Activated CD4-positive, alpha-beta T cell treated with anti-CD3 and anti-CD28 coated beads, Interleukin-2, amount 10 ng/mL, durations not matched to agents 7 days and 5 days (primary cell): ENCODE measurements at regions not wholly inside any gene's neighbourhood (a gene's known extent, or its start where the extent isn't known, plus 50 kb on each side); places are given as distances from the start of the nearest gene placed in this dataset.
"Not testable (repeated sequence)": the region's sequence is repeated elsewhere in the genome, so short reads cannot be mapped to it uniquely, and the experiment has no call there.

Experiments
- CTCF ChIA-PET: fragments of 350-600 bp; sonication (Branson Sonifier 250); formaldehyde crosslinking; loops from one replicate; lab custom pipeline; 2021; ENCODE audit warnings: antibody characterized with exemption; lab: Charles Lee
- POLR2A ChIA-PET: fragments of 350-600 bp; sonication (Branson Sonifier 250); formaldehyde crosslinking; loops from one replicate; lab custom pipeline; 2021; ENCODE audit warnings: antibody characterized with exemption; lab: Charles Lee
- DNase-seq: peaks from one replicate; pipeline ENCODE4 v3.0.0-alpha.2; 2020
- H3K27ac Mint-ChIP-seq: one replicate; pipeline ENCODE4 v1.8.0; 2021; ENCODE audit warnings: mild to moderate bottlenecking, moderate library complexity, mixed read lengths
- H3K27me3 Mint-ChIP-seq: one replicate; pipeline ENCODE4 v1.8.0; 2021; ENCODE audit warnings: mixed read lengths
- H3K36me3 Mint-ChIP-seq: one replicate; pipeline ENCODE4 v1.8.0; 2021; ENCODE audit warnings: low read depth, mixed read lengths
- H3K4me1 Mint-ChIP-seq: one replicate; pipeline ENCODE4 v1.8.0; 2021; ENCODE audit warnings: mixed read lengths
- H3K4me3 Mint-ChIP-seq: one replicate; pipeline ENCODE4 v1.8.0; 2021; ENCODE audit warnings: mild to moderate bottlenecking, moderate library complexity, mixed read lengths
- H3K9me3 Mint-ChIP-seq: one replicate; pipeline ENCODE4 v1.8.0; 2021; ENCODE audit warnings: mixed read lengths

- Mint-ChIP-seq H3K9me3 (no peaks in the 10 kb centered on the region), H3K36me3 (no peaks in the 10 kb centered on the region), H3K4me1 (no peaks in the 10 kb centered on the region), H3K27ac (no peak overlapping the region), H3K4me3 (no peak overlapping the region), H3K27me3 (peaks cover 2% of the 10 kb centered on the region)
- DNase-seq, result peak; percentile 65
- ChIA-PET POLR2A (no interaction called here), CTCF (no interaction called here)
Measured at GRCh38 chr7:67371429-67372305, 375.0 kb downstream of the TYW1 start.

- CTCF ChIA-PET, result interaction anchor here (0.7 kb wide), 1 partner anchor 11 kb away, joined by 6 read pairs; no protein-coding TSS in a partner anchor
- H3K4me3 Mint-ChIP-seq, H3K9me3 Mint-ChIP-seq, H3K36me3 Mint-ChIP-seq, DNase-seq, H3K4me1 Mint-ChIP-seq, H3K27ac Mint-ChIP-seq, H3K27me3 Mint-ChIP-seq, POLR2A ChIA-PET: not testable (repeated sequence)
Measured at GRCh38 chr7:67373389-67373788, 376.8 kb downstream of the TYW1 start.

GRCh38 chr7:67375427-67375826 lies 378.8 kb downstream of the TYW1 start:
- CTCF ChIA-PET, result interaction anchor here (0.7 kb wide), 1 partner anchor 15 kb away, joined by 4 read pairs; no protein-coding TSS in a partner anchor
- H3K27me3 Mint-ChIP-seq, result no peaks in the 10 kb centered on the region
- no peaks in the 10 kb centered on the region for H3K4me1 Mint-ChIP-seq
- H3K4me3 Mint-ChIP-seq, result no peak overlapping the region
- POLR2A ChIA-PET, result no interaction called here
- H3K36me3 Mint-ChIP-seq, result no peaks in the 10 kb centered on the region
- H3K9me3 Mint-ChIP-seq, result peaks cover 6% of the 10 kb centered on the region
- DNase-seq, result no peak
- H3K27ac Mint-ChIP-seq, result no peak overlapping the region

GRCh38 chr7:67377939-67378862 lies 381.6 kb downstream of the TYW1 start:
- ChIA-PET POLR2A (no interaction called here), CTCF (interaction anchor here (0.6 to 0.9 kb wide), 4 partner anchors 9 to 1107 kb away, joined by 3 read pairs; no protein-coding TSS in a partner anchor)
- DNase-seq, result peak; percentile 62
- no peaks in the 10 kb centered on the region for H3K4me1 Mint-ChIP-seq
- no peaks in the 10 kb centered on the region for H3K36me3 Mint-ChIP-seq
- H3K9me3 Mint-ChIP-seq, result peaks cover 6% of the 10 kb centered on the region
- H3K4me3 Mint-ChIP-seq, result no peak overlapping the region
- H3K27me3 Mint-ChIP-seq, result no peaks in the 10 kb centered on the region
- no peak overlapping the region for H3K27ac Mint-ChIP-seq

- Mint-ChIP-seq H3K27me3 (no peaks in the 10 kb centered on the region), H3K4me3 (no peak overlapping the region), H3K36me3 (no peaks in the 10 kb centered on the region), H3K27ac (no peak overlapping the region), H3K4me1 (no peaks in the 10 kb centered on the region), H3K9me3 (peaks cover 6% of the 10 kb centered on the region)
- CTCF ChIA-PET, result interaction anchor here (0.6 kb wide), 1 partner anchor 12 kb away, joined by 3 read pairs; no protein-coding TSS in a partner anchor
- POLR2A ChIA-PET, result no interaction called here
- DNase-seq, result no peak
Measured at GRCh38 chr7:67380326-67380725, 383.7 kb downstream of the TYW1 start.

GRCh38 chr7:67380858-67381257 lies 384.2 kb downstream of the TYW1 start:
- ChIA-PET POLR2A (no interaction called here), CTCF (no interaction called here)
- no peaks in the 10 kb centered on the region for H3K27me3 Mint-ChIP-seq
- no peak overlapping the region for H3K4me3 Mint-ChIP-seq
- H3K4me1 Mint-ChIP-seq, result no peaks in the 10 kb centered on the region
- no peak for DNase-seq
- H3K9me3 Mint-ChIP-seq, result peaks cover 6% of the 10 kb centered on the region
- no peaks in the 10 kb centered on the region for H3K36me3 Mint-ChIP-seq
- no peak overlapping the region for H3K27ac Mint-ChIP-seq

- H3K27ac Mint-ChIP-seq, result no peak overlapping the region
- CTCF ChIA-PET, result no interaction called here
- H3K9me3 Mint-ChIP-seq, result no peaks in the 10 kb centered on the region
- no peaks in the 10 kb centered on the region for H3K4me1 Mint-ChIP-seq
- H3K4me3 Mint-ChIP-seq, result no peak overlapping the region
- no peaks in the 10 kb centered on the region for H3K36me3 Mint-ChIP-seq
- POLR2A ChIA-PET, result no interaction called here
- no peak for DNase-seq
- H3K27me3 Mint-ChIP-seq, result no peaks in the 10 kb centered on the region
Measured at GRCh38 chr7:67387851-67388250, 391.2 kb downstream of the TYW1 start.

- ChIA-PET CTCF (interaction anchor here (0.5 kb wide), 1 partner anchor 16 kb away, joined by 4 read pairs; no protein-coding TSS in a partner anchor), POLR2A (no interaction called here)
- Mint-ChIP-seq H3K4me3 (no peak overlapping the region), H3K4me1 (no peaks in the 10 kb centered on the region), H3K36me3 (no peaks in the 10 kb centered on the region), H3K27me3 (no peaks in the 10 kb centered on the region), H3K9me3 (no peaks in the 10 kb centered on the region), H3K27ac (no peak overlapping the region)
- DNase-seq, result no peak
Measured at GRCh38 chr7:67391168-67391567, 394.5 kb downstream of the TYW1 start.

GRCh38 chr7:67392596-67393438 lies 396.2 kb downstream of the TYW1 start:
- Mint-ChIP-seq H3K36me3 (no peaks in the 10 kb centered on the region), H3K27me3 (no peaks in the 10 kb centered on the region), H3K27ac (no peak overlapping the region), H3K4me3 (no peak overlapping the region), H3K4me1 (no peaks in the 10 kb centered on the region), H3K9me3 (peaks cover 4% of the 10 kb centered on the region)
- ChIA-PET POLR2A (interaction anchor here (0.7 kb wide), 1 partner anchor 81 kb away, joined by 3 read pairs; no protein-coding TSS in a partner anchor), CTCF (interaction anchor here (0.7 kb wide), 1 partner anchor 13 kb away, joined by 3 read pairs; no protein-coding TSS in a partner anchor)
- DNase-seq, result no peak

- CTCF ChIA-PET, result no interaction called here
- no peak overlapping the region for H3K4me3 Mint-ChIP-seq
- peaks cover 4% of the 10 kb centered on the region for H3K9me3 Mint-ChIP-seq
- no peaks in the 10 kb centered on the region for H3K4me1 Mint-ChIP-seq
- H3K36me3 Mint-ChIP-seq, result no peaks in the 10 kb centered on the region
- POLR2A ChIA-PET, result no interaction called here
- no peaks in the 10 kb centered on the region for H3K27me3 Mint-ChIP-seq
- no peak overlapping the region for H3K27ac Mint-ChIP-seq
- no peak for DNase-seq
Measured at GRCh38 chr7:67393903-67394302, 397.3 kb downstream of the TYW1 start.

- no peak for DNase-seq
- Mint-ChIP-seq H3K36me3 (no peaks in the 10 kb centered on the region), H3K27ac (no peak overlapping the region), H3K4me3 (no peak overlapping the region), H3K27me3 (no peaks in the 10 kb centered on the region), H3K9me3 (peaks cover 4% of the 10 kb centered on the region), H3K4me1 (no peaks in the 10 kb centered on the region)
- POLR2A ChIA-PET, result no interaction called here
- CTCF ChIA-PET, result no interaction called here
Measured at GRCh38 chr7:67398916-67399315, 402.3 kb downstream of the TYW1 start.

- POLR2A ChIA-PET, result no interaction called here
- peaks cover 4% of the 10 kb centered on the region for H3K9me3 Mint-ChIP-seq
Measured at GRCh38 chr7:67401492-67401891, 404.9 kb downstream of the TYW1 start.

More at GRCh38 chr7:67401492-67401891, 404.9 kb downstream of the TYW1 start:
- Mint-ChIP-seq H3K4me3 (no peak overlapping the region), H3K27me3 (no peaks in the 10 kb centered on the region), H3K36me3 (no peaks in the 10 kb centered on the region), H3K4me1 (no peaks in the 10 kb centered on the region), H3K27ac (no peak overlapping the region)
- CTCF ChIA-PET, result no interaction called here
- no peak for DNase-seq
